ENCODE measurements at regions not wholly inside any gene's neighbourhood (a gene's known extent, or its start where the extent isn't known, plus 50 kb on each side); places are given as distances from the start of the nearest gene placed in this dataset.

DNA sequence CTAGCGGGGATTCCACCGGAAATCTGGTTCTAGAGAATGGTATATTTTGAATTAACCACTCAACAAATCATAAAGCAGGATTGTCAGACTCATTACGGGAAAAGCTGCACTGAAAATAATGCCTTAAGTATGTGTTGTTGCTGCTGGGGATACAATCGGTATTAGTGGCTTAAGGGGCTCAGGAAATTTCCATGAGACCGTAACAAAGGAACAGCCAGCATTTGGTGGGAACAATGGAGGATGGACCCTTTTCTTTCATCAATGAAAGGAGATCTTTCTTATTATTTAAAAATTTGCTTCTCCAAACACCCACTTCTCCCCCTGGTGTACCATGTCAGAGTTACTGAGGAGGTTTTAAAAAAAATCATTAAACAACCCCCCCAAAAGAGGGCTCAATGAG is 342.6 kb upstream of the ZFHX3 start:
- no peaks in the 10 kb centered on the region for H4K20me1 ChIP-seq (replicated peaks; ENCODE audit: insufficient read depth)
- H2AFZ ChIP-seq = peak overlapping the region; percentile 76
- ATAC-seq (no peak), DNase-seq (ENCODE audit: low spot score) (no peak)
- H3K79me2 ChIP-seq (replicated peaks; ENCODE audit: insufficient read depth) = no peaks in the 10 kb centered on the region
- no peaks in the 10 kb centered on the region for H3K27me3 Mint-ChIP-seq (ENCODE audit: insufficient read depth, low read depth, poor library complexity)
- no peaks in the 10 kb centered on the region for H3K27me3 ChIP-seq (ENCODE audit: insufficient read depth)
- peaks cover 4% of the 10 kb centered on the region; the same call in 1 of the 2 replicates for H3K9me2 ChIP-seq (ENCODE audit: insufficient read depth)
- no peak overlapping the region for H3K27ac ChIP-seq (ENCODE audit: low read depth)
- H3K4me3 Mint-ChIP-seq = no peak overlapping the region
- no peaks in the 10 kb centered on the region for H3K9me3 Mint-ChIP-seq
- no peaks in the 10 kb centered on the region for H3F3A ChIP-seq (replicated peaks; ENCODE audit: low read depth)
- H3K36me3 ChIP-seq (ENCODE audit: insufficient read depth) = no peaks in the 10 kb centered on the region
- H3K4me1 ChIP-seq (ENCODE audit: insufficient read depth) = no peaks in the 10 kb centered on the region
- H3K4me3 ChIP-seq = no peak overlapping the region
- no peaks in the 10 kb centered on the region for H3K36me3 Mint-ChIP-seq (ENCODE audit: low read depth)
- no peaks in the 10 kb centered on the region for H3K4me1 Mint-ChIP-seq
- TF ChIP-seq, protein P1, sequence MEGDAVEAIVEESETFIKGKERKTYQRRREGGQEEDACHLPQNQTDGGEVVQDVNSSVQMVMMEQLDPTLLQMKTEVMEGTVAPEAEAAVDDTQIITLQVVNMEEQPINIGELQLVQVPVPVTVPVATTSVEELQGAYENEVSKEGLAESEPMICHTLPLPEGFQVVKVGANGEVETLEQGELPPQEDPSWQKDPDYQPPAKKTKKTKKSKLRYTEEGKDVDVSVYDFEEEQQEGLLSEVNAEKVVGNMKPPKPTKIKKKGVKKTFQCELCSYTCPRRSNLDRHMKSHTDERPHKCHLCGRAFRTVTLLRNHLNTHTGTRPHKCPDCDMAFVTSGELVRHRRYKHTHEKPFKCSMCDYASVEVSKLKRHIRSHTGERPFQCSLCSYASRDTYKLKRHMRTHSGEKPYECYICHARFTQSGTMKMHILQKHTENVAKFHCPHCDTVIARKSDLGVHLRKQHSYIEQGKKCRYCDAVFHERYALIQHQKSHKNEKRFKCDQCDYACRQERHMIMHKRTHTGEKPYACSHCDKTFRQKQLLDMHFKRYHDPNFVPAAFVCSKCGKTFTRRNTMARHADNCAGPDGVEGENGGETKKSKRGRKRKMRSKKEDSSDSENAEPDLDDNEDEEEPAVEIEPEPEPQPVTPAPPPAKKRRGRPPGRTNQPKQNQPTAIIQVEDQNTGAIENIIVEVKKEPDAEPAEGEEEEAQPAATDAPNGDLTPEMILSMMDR (conservative IDR thresholded peaks at IDR 0.05; ENCODE audit: low read depth in 2 of 2) = no peak
- TF ChIP-seq ZNF331 (CRISPR knock-in tag; IDR thresholded peaks at IDR 0.05; ENCODE audit: low read depth) = no peak
- TF ChIP-seq, protein P2, sequence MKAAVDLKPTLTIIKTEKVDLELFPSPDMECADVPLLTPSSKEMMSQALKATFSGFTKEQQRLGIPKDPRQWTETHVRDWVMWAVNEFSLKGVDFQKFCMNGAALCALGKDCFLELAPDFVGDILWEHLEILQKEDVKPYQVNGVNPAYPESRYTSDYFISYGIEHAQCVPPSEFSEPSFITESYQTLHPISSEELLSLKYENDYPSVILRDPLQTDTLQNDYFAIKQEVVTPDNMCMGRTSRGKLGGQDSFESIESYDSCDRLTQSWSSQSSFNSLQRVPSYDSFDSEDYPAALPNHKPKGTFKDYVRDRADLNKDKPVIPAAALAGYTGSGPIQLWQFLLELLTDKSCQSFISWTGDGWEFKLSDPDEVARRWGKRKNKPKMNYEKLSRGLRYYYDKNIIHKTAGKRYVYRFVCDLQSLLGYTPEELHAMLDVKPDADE (IDR thresholded peaks at IDR 0.05) = no peak
- TF ChIP-seq, protein P3, sequence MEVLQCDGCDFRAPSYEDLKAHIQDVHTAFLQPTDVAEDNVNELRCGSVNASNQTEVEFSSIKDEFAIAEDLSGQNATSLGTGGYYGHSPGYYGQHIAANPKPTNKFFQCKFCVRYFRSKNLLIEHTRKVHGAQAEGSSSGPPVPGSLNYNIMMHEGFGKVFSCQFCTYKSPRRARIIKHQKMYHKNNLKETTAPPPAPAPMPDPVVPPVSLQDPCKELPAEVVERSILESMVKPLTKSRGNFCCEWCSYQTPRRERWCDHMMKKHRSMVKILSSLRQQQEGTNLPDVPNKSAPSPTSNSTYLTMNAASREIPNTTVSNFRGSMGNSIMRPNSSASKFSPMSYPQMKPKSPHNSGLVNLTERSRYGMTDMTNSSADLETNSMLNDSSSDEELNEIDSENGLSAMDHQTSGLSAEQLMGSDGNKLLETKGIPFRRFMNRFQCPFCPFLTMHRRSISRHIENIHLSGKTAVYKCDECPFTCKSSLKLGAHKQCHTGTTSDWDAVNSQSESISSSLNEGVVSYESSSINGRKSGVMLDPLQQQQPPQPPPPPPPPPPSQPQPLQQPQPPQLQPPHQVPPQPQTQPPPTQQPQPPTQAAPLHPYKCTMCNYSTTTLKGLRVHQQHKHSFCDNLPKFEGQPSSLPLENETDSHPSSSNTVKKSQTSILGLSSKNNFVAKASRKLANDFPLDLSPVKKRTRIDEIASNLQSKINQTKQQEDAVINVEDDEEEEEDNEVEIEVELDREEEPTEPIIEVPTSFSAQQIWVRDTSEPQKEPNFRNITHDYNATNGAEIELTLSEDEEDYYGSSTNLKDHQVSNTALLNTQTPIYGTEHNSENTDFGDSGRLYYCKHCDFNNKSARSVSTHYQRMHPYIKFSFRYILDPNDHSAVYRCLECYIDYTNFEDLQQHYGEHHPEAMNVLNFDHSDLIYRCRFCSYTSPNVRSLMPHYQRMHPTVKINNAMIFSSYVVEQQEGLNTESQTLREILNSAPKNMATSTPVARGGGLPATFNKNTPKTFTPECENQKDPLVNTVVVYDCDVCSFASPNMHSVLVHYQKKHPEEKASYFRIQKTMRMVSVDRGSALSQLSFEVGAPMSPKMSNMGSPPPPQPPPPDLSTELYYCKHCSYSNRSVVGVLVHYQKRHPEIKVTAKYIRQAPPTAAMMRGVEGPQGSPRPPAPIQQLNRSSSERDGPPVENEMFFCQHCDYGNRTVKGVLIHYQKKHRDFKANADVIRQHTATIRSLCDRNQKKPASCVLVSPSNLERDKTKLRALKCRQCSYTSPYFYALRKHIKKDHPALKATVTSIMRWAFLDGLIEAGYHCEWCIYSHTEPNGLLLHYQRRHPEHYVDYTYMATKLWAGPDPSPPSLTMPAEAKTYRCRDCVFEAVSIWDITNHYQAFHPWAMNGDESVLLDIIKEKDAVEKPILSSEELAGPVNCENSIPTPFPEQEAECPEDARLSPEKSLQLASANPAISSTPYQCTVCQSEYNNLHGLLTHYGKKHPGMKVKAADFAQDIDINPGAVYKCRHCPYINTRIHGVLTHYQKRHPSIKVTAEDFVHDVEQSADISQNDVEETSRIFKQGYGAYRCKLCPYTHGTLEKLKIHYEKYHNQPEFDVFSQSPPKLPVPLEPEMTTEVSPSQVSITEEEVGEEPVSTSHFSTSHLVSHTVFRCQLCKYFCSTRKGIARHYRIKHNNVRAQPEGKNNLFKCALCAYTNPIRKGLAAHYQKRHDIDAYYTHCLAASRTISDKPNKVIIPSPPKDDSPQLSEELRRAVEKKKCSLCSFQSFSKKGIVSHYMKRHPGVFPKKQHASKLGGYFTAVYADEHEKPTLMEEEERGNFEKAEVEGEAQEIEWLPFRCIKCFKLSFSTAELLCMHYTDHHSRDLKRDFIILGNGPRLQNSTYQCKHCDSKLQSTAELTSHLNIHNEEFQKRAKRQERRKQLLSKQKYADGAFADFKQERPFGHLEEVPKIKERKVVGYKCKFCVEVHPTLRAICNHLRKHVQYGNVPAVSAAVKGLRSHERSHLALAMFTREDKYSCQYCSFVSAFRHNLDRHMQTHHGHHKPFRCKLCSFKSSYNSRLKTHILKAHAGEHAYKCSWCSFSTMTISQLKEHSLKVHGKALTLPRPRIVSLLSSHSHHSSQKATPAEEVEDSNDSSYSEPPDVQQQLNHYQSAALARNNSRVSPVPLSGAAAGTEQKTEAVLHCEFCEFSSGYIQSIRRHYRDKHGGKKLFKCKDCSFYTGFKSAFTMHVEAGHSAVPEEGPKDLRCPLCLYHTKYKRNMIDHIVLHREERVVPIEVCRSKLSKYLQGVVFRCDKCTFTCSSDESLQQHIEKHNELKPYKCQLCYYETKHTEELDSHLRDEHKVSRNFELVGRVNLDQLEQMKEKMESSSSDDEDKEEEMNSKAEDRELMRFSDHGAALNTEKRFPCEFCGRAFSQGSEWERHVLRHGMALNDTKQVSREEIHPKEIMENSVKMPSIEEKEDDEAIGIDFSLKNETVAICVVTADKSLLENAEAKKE (CRISPR knock-in tag; IDR thresholded peaks at IDR 0.05) = no peak
- TF ChIP-seq JUNB (IDR thresholded peaks at IDR 0.05; ENCODE audit: unreplicated experiment) = no peak
- TF ChIP-seq NANOG (IDR thresholded peaks at IDR 0.05; ENCODE audit: borderline replicate concordance) = no peak
- no peak for TF ChIP-seq POLR2AphosphoS5 (IDR thresholded peaks at IDR 0.05; ENCODE audit: low read depth)
- no peak overlapping the region for H3K4me2 ChIP-seq
- H3K27ac Mint-ChIP-seq = no peak overlapping the region
